ENCODE measurements at regions not wholly inside any gene's neighbourhood (a gene's known extent, or its start where the extent isn't known, plus 50 kb on each side); places are given as distances from the start of the nearest gene placed in this dataset.

GRCh38 chr4:135605076-135605475, 1403.5 kb upstream of the PABPC4L start:
- no peak for DNase-seq (ENCODE audit: low spot score)

GRCh38 chr4:135604531-135604930, 1402.9 kb upstream of the PABPC4L start:
- DNase-seq (ENCODE audit: low spot score): no peak

GRCh38 chr4:135601351-135601750, 1399.8 kb upstream of the PABPC4L start:
- no peak for DNase-seq (ENCODE audit: low spot score)

GRCh38 chr4:135598151-135598550, 1396.6 kb upstream of the PABPC4L start:
- peak; percentile 15 for DNase-seq (ENCODE audit: low spot score)

GRCh38 chr4:135594521-135594920, 1392.9 kb upstream of the PABPC4L start:
- DNase-seq (ENCODE audit: low spot score): no peak

- DNase-seq (ENCODE audit: low spot score): no peak
These were observed 1373.5 kb upstream of the PABPC4L start for GRCh38 chr4:135575041-135575440.

GRCh38 chr4:135573251-135573650, 1371.7 kb upstream of the PABPC4L start:
- DNase-seq (ENCODE audit: low spot score): no peak

- DNase-seq (ENCODE audit: low spot score): no peak
These were observed 1362.5 kb upstream of the PABPC4L start for GRCh38 chr4:135564090-135564489.

- no peak for DNase-seq (ENCODE audit: low spot score)
These were observed 1351.6 kb upstream of the PABPC4L start for GRCh38 chr4:135553213-135553612.

- no peak for DNase-seq (ENCODE audit: low spot score)
These were observed 1350.5 kb upstream of the PABPC4L start for GRCh38 chr4:135552131-135552530.

GRCh38 chr4:135548711-135549110, 1347.1 kb upstream of the PABPC4L start:
- no peak for DNase-seq (ENCODE audit: low spot score)

GRCh38 chr4:135545616-135546317, 1344.2 kb upstream of the PABPC4L start:
- no peak for DNase-seq (ENCODE audit: low spot score)

GRCh38 chr4:135538698-135539097, 1337.1 kb upstream of the PABPC4L start:
- no peak for DNase-seq (ENCODE audit: low spot score)

- no peak for DNase-seq (ENCODE audit: low spot score)
These were observed 1331.5 kb upstream of the PABPC4L start for GRCh38 chr4:135533053-135533452.

GRCh38 chr4:135532132-135532531, 1330.5 kb upstream of the PABPC4L start:
- no peak for DNase-seq (ENCODE audit: low spot score)

- peak; percentile 26 for DNase-seq (ENCODE audit: low spot score)
These were observed 1313.7 kb upstream of the PABPC4L start for GRCh38 chr4:135515295-135515694.

GRCh38 chr4:135510582-135510981, 1309.0 kb upstream of the PABPC4L start:
- no peak for DNase-seq (ENCODE audit: low spot score)

- peak; percentile 93 for DNase-seq (ENCODE audit: low spot score)
These were observed 1306.6 kb upstream of the PABPC4L start for GRCh38 chr4:135508006-135508714.

- no peak for DNase-seq (ENCODE audit: low spot score)
These were observed 1296.1 kb upstream of the PABPC4L start for GRCh38 chr4:135497563-135498152.

GRCh38 chr4:135492439-135492838, 1290.8 kb upstream of the PABPC4L start:
- DNase-seq (ENCODE audit: low spot score): no peak

- peak; percentile 9 for DNase-seq (ENCODE audit: low spot score)
These were observed 1283.8 kb upstream of the PABPC4L start for GRCh38 chr4:135485371-135485770.

- DNase-seq (ENCODE audit: low spot score): no peak
These were observed 1274.7 kb upstream of the PABPC4L start for GRCh38 chr4:135476272-135476671.

- DNase-seq (ENCODE audit: low spot score): no peak
These were observed 1262.7 kb upstream of the PABPC4L start for GRCh38 chr4:135464311-135464710.
